Heart right ventricle (tissue), 16 donors: ENCODE measurements at regions not wholly inside any gene's neighbourhood (a gene's known extent, or its start where the extent isn't known, plus 50 kb on each side); places are given as distances from the start of the nearest gene placed in this dataset.

Source experiments
- ATAC-seq, 8 donors: fragments of 200-7000 bp; cut with Tn5 transposase; one replicate each; pipeline ENCODE4 v1.9.1; 2020; ENCODE audit warnings: mild to moderate bottlenecking in 8 of 8, moderate library complexity in 8 of 8, moderate number of reproducible peaks in 1 of 8
- DNase-seq, 2 donors: peaks; one replicate each; pipeline ENCODE4 v3.0.0-alpha.2; 2020
- H3K27ac ChIP-seq, 10 donors: fragments of 200-600 bp; sonication (generic) in 2 of 10; one replicate each; pipeline versions ENCODE4 v1.5.0 to v1.8.0; 2020 to 2022; ENCODE audit warnings: mild to moderate bottlenecking in 3 of 10
- H3K27me3 ChIP-seq, 7 donors: fragments of 200-600 bp; one replicate each; pipeline ENCODE4 v1.8.0; 2021 to 2022; ENCODE audit warnings: mild to moderate bottlenecking in 2 of 7
- H3K36me3 ChIP-seq, 9 donors: fragments of 200-600 bp; sonication (generic) in 1 of 9; one replicate each; pipeline versions ENCODE4 v1.5.0 to v1.8.0; 2020 to 2022; ENCODE audit warnings: mild to moderate bottlenecking in 2 of 9
- H3K4me1 ChIP-seq, 9 donors: fragments of 200-600 bp; sonication (generic) in 1 of 9; one replicate each; pipeline versions ENCODE4 v1.5.0 to v1.8.0; 2020 to 2022; ENCODE audit warnings: mild to moderate bottlenecking in 4 of 9
- H3K4me3 ChIP-seq, 10 donors: fragments of 200-600 bp; sonication (generic) in 2 of 10; one replicate each; pipeline versions ENCODE4 v1.5.0 to v1.8.0; 2020 to 2022; ENCODE audit warnings: mild to moderate bottlenecking in 7 of 10, moderate library complexity in 2 of 10
- H3K9me3 ChIP-seq, 11 donors: fragments of 200-600 bp in 10 of 11; sonication (generic) in 2 of 11; one replicate each; pipeline versions ENCODE4 v1.5.0 to v1.8.0; 2013 to 2022; ENCODE audit warnings: mild to moderate bottlenecking in 2 of 11, control low read depth in 1 of 11, moderate library complexity in 1 of 11
- CTCF ChIP-seq, 9 donors: fragments of 200-600 bp; sonication (generic) in 2 of 9; IDR thresholded peaks; one replicate each; pipeline versions ENCODE4 v1.5.0 to v1.8.0; 2021 to 2022; ENCODE audit warnings: antibody characterized with exemption in 9 of 9, mild to moderate bottlenecking in 5 of 9, moderate library complexity in 1 of 9
- WGBS, 2 donors: extraction: QIAGEN DNeasy Blood & Tissue Kit; methylation state at CpG; one replicate each; pipeline ENCODE4 v1.1.7; 2013; ENCODE audit warnings: inconsistent platforms in 1 of 2; 5-methylcytosine and 5-hydroxymethylcytosine counted together
- intact Hi-C, 10 donors: fragments of 100-400 bp; cut with DNase I; formaldehyde crosslinking; loops; one replicate each; pipeline versions ENCODE4 v1.11.1 to v1.14.2; 2022
- donor health status: Arrhythmogenic right ventricular cardiomyopathy.
- donor health status: ischemic (EF 13 %, LVEDD 7.1; RV severe dilation, severe dysfunction).
- donor health status: healthy with polysubstance abuse.
- donor health status: DM: no; HTN: yes; CAD: no.
- donor health status: DM: no; HTN: no; CAD: no.
- donor health status: ischemic (EF 25% LVEDD 6.9; RV normal size, moderate dysfunction).
- donor health status: ischemic (EF 25% LVEDD 5.7; RV mildly dilated, moderate dysfunction).
- donor health status: healthy.
- donor health status: DM: yes; HTN: yes; CAD: no.
- donor health status: Ischemic cardiomyopathy.
- donor health status: ischemic (EF 35%, LVEDD 5.7; RV mildly dilated, moderate dysfunction).
- donor health status: nonischemic (EF 11% LVEDD 7.7; RV severe dilation, severe dysfunction).
- donor health status: DM: yes; HTN: yes; CAD: no.
- donor health status: PGD.
- donor health status: ischemic (EF 29% LVEDD 5.4; RV normal size, mild dysfunction).
- donor health status: nonischemic (EF 23%, LVEDD 6.1; RV moderate dilation, normal function).

- no peaks in the 10 kb centered on the region for H3K9me3 ChIP-seq
- H3K27ac ChIP-seq: no peak overlapping the region
- H3K27me3 ChIP-seq: no peaks in the 10 kb centered on the region
- H3K4me1 ChIP-seq: no peaks in the 10 kb centered on the region
- no peak for TF ChIP-seq CTCF (IDR thresholded peaks at IDR 0.05)
- no peak for ATAC-seq
- no peaks in the 10 kb centered on the region for H3K36me3 ChIP-seq
- 76 to 79% methylated on average over 2 of the region's 2 CpGs for WGBS, 2 donors
- no peak overlapping the region for H3K4me3 ChIP-seq
- intact Hi-C loops: loop anchor here in 1 of 10 donors (10.0 kb wide), 1 partner anchor 64 kb away; no protein-coding TSS in a partner anchor
- no peak for DNase-seq
Measured at GRCh38 chr18:24669015-24669414, 208.6 kb downstream of the HRH4 start.

- no peak for TF ChIP-seq CTCF (IDR thresholded peaks at IDR 0.05)
- Histone ChIP-seq H3K4me1 (no peaks in the 10 kb centered on the region), H3K9me3 (no peaks in the 10 kb centered on the region), H3K27me3 (no peaks in the 10 kb centered on the region), H3K4me3 (no peak overlapping the region), H3K27ac (no peak overlapping the region), H3K36me3 (no peaks in the 10 kb centered on the region)
- DNase-seq: no peak
- ATAC-seq: no peak
- intact Hi-C loops: loop anchor here in 1 of 10 donors (10.0 kb wide), 1 partner anchor 65 kb away; no protein-coding TSS in a partner anchor
- WGBS, 2 donors: 65 to 67% methylated on average over 3 of the region's 3 CpGs
Measured at GRCh38 chr18:24669502-24669901, 209.1 kb downstream of the HRH4 start.

- no peak overlapping the region for H3K4me3 ChIP-seq
- TF ChIP-seq CTCF (IDR thresholded peaks at IDR 0.05): peak in 7 of 9 donors; percentile 12 to 42 (median 24)
- 60 to 72% methylated on average over 9 of the region's 9 CpGs for WGBS, 2 donors
- H3K9me3 ChIP-seq: no peaks in the 10 kb centered on the region
- H3K27ac ChIP-seq: no peak overlapping the region
- no peaks in the 10 kb centered on the region for H3K27me3 ChIP-seq
- DNase-seq: no peak
- intact Hi-C loops: loop anchor here in 7 of 10 donors (5.0 to 10.0 kb wide), 3 partner anchors 68 to 75 kb away; no protein-coding TSS in a partner anchor
- no peak for ATAC-seq
- no peaks in the 10 kb centered on the region for H3K4me1 ChIP-seq
- no peaks in the 10 kb centered on the region for H3K36me3 ChIP-seq
Measured at GRCh38 chr18:24672165-24672941, 211.9 kb downstream of the HRH4 start.

- TF ChIP-seq CTCF (IDR thresholded peaks at IDR 0.05): no peak
- H3K4me1 ChIP-seq: no peaks in the 10 kb centered on the region
- no peak overlapping the region for H3K4me3 ChIP-seq
- intact Hi-C loops: loop anchor here in 7 of 10 donors (5.0 to 10.0 kb wide), 3 partner anchors 69 to 77 kb away; no protein-coding TSS in a partner anchor
- H3K36me3 ChIP-seq: no peaks in the 10 kb centered on the region
- no peaks in the 10 kb centered on the region for H3K27me3 ChIP-seq
- WGBS, 2 donors: 58 to 65% methylated on average over 4 of the region's 4 CpGs
- ATAC-seq (no peak), DNase-seq (no peak)
- H3K9me3 ChIP-seq: no peaks in the 10 kb centered on the region
- no peak overlapping the region for H3K27ac ChIP-seq
Measured at GRCh38 chr18:24674200-24674599, 213.8 kb downstream of the HRH4 start.
